PC-9 (cell line): ENCODE measurements at regions not wholly inside any gene's neighbourhood (a gene's known extent, or its start where the extent isn't known, plus 50 kb on each side); places are given as distances from the start of the nearest gene placed in this dataset.

Source experiments
- BruUV-seq: library from RNA; stranded (reverse); fragments of 400-500 nt; replicated peaks from 2 replicates; lab custom pipeline; 2021; lab: Mats Ljungman, UMichigan
- CTCF ChIA-PET: fragments of 300-600 bp; sonication (Branson Sonifier 250); formaldehyde crosslinking; loops from one replicate; lab custom pipeline; 2022; ENCODE audit warnings: antibody characterized with exemption; lab: Charles Lee
- POLR2A ChIA-PET: fragments of 300-600 bp; sonication (Branson Sonifier 250); formaldehyde crosslinking; loops from one replicate; lab custom pipeline; 2022; ENCODE audit warnings: antibody characterized with exemption; ENCODE audit not compliant: unreplicated experiment; lab: Charles Lee
- DNase-seq, 2 experiments: peaks; one replicate each; pipeline versions ENCODE4 v3.0.0 to v3.0.0-alpha.2; 2015 to 2022; ENCODE audit warnings: mixed read lengths in 1 of 2
- H2AFZ ChIP-seq: fragments of 200-600 bp; sonication (generic); 2 replicates; pipeline ENCODE4 v1.8.1; 2017; ENCODE audit warnings: antibody characterized with exemption
- H3F3A ChIP-seq: fragments of 200-600 bp; sonication (generic); 2 replicates; pipeline ENCODE4 v1.8.1; 2017; ENCODE audit warnings: antibody characterized with exemption, mild to moderate bottlenecking, low read depth; ENCODE audit not compliant: insufficient read depth
- H3K27ac ChIP-seq: fragments of 200-600 bp; sonication (generic); 2 replicates; pipeline ENCODE4 v1.6.1; 2016; ENCODE audit warnings: mixed run types
- H3K27me3 ChIP-seq: fragments of 200-600 bp; sonication (generic); 2 replicates; pipeline ENCODE4 v1.6.1; 2016; ENCODE audit warnings: low read depth, mixed run types; ENCODE audit not compliant: insufficient read depth
- H3K36me3 ChIP-seq: fragments of 200-600 bp; sonication (generic); 2 replicates; pipeline ENCODE4 v1.6.1; 2016; ENCODE audit warnings: low read depth, mixed run types
- H3K4me1 ChIP-seq: fragments of 200-600 bp; sonication (generic); replicated peaks from 2 replicates; pipeline ENCODE4 v1.6.1; 2016; ENCODE audit warnings: mixed run types; ENCODE audit not compliant: insufficient read depth
- H3K4me2 ChIP-seq: fragments of 200-600 bp; sonication (generic); 2 replicates; pipeline ENCODE4 v1.6.1; 2017; ENCODE audit warnings: mixed run types
- H3K4me3 ChIP-seq: fragments of 200-600 bp; sonication (generic); 2 replicates; pipeline ENCODE4 v1.6.1; 2016; ENCODE audit warnings: mixed run types
- H3K79me2 ChIP-seq: fragments of 200-600 bp; sonication (generic); 2 replicates; pipeline ENCODE4 v1.6.1; 2017; ENCODE audit warnings: low read depth, mixed run types
- H3K9me2 ChIP-seq: fragments of 200-600 bp; sonication (generic); 2 replicates; pipeline ENCODE4 v1.8.1; 2017; ENCODE audit warnings: mild to moderate bottlenecking; ENCODE audit not compliant: insufficient read depth
- H3K9me3 ChIP-seq: fragments of 200-600 bp; sonication (generic); 2 replicates; pipeline ENCODE4 v1.8.1; 2016; ENCODE audit warnings: low read depth; ENCODE audit not compliant: insufficient read depth
- H4K20me1 ChIP-seq: fragments of 200-600 bp; sonication (generic); 2 replicates; pipeline ENCODE4 v1.8.1; 2017; ENCODE audit not compliant: insufficient read depth
- EZH2 ChIP-seq: fragments of 200-600 bp; sonication (generic); IDR thresholded peaks from 2 replicates; pipeline ENCODE4 v1.8.0; 2017; ENCODE audit warnings: antibody characterized with exemption, low read depth
- intact Hi-C: fragments of 100-400 bp; cut with micrococcal nuclease; formaldehyde crosslinking; loops from one replicate; pipeline ENCODE4 v1.10.0; 2022; ENCODE audit not compliant: unreplicated experiment
- TF ChIP-seq, protein P1 (sequence below): fragments of 200-600 bp; sonication (generic); conservative IDR thresholded peaks from 2 replicates; pipeline ENCODE4 v1.6.1; 2017; ENCODE audit warnings: mixed run types, antibody characterized with exemption, mild to moderate bottlenecking, moderate library complexity

GRCh38 chr13:78709028-78709427, 50.1 kb upstream of the OBI1 start:
- no peaks in the 10 kb centered on the region for H3K4me1 ChIP-seq
- H3K4me2 ChIP-seq: no peak overlapping the region
- no TSS peak for BruUV-seq
- intact Hi-C loops: no loop called here
- H3K36me3 ChIP-seq: no peaks in the 10 kb centered on the region
- H3K79me2 ChIP-seq: no peaks in the 10 kb centered on the region
- H3K9me3 ChIP-seq: no peaks in the 10 kb centered on the region
- no peaks in the 10 kb centered on the region for H3K9me2 ChIP-seq
- no peaks in the 10 kb centered on the region for H3K27me3 ChIP-seq
- no peaks in the 10 kb centered on the region for H4K20me1 ChIP-seq
- H2AFZ ChIP-seq: no peak overlapping the region
- TF ChIP-seq EZH2: no peak
- TF ChIP-seq, protein P1, sequence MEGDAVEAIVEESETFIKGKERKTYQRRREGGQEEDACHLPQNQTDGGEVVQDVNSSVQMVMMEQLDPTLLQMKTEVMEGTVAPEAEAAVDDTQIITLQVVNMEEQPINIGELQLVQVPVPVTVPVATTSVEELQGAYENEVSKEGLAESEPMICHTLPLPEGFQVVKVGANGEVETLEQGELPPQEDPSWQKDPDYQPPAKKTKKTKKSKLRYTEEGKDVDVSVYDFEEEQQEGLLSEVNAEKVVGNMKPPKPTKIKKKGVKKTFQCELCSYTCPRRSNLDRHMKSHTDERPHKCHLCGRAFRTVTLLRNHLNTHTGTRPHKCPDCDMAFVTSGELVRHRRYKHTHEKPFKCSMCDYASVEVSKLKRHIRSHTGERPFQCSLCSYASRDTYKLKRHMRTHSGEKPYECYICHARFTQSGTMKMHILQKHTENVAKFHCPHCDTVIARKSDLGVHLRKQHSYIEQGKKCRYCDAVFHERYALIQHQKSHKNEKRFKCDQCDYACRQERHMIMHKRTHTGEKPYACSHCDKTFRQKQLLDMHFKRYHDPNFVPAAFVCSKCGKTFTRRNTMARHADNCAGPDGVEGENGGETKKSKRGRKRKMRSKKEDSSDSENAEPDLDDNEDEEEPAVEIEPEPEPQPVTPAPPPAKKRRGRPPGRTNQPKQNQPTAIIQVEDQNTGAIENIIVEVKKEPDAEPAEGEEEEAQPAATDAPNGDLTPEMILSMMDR: no peak
- no peak for DNase-seq
- H3K27ac ChIP-seq: no peak overlapping the region
- POLR2A ChIA-PET: no interaction called here
- no peak overlapping the region for H3K4me3 ChIP-seq
- H3F3A ChIP-seq: no peaks in the 10 kb centered on the region
- CTCF ChIA-PET: no interaction called here
